ENCODE measurements at regions not wholly inside any gene's neighbourhood (a gene's known extent, or its start where the extent isn't known, plus 50 kb on each side); places are given as distances from the start of the nearest gene placed in this dataset.

DNA sequence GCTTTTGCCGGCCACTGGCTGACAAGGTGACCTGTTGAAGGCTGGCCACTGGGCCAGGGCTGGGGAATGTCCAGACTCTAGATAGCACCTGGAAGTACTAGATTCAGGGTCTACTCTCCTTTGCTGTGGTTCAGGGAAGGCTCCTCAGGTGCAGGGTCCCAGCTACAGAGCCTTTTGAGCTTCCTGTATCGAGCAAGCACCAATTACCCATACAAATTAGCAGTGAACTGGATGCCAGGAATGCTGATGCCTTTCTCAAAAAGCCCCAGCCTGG is 213.4 kb downstream of the CYP26B1 start:
- TF ChIP-seq, protein P1, sequence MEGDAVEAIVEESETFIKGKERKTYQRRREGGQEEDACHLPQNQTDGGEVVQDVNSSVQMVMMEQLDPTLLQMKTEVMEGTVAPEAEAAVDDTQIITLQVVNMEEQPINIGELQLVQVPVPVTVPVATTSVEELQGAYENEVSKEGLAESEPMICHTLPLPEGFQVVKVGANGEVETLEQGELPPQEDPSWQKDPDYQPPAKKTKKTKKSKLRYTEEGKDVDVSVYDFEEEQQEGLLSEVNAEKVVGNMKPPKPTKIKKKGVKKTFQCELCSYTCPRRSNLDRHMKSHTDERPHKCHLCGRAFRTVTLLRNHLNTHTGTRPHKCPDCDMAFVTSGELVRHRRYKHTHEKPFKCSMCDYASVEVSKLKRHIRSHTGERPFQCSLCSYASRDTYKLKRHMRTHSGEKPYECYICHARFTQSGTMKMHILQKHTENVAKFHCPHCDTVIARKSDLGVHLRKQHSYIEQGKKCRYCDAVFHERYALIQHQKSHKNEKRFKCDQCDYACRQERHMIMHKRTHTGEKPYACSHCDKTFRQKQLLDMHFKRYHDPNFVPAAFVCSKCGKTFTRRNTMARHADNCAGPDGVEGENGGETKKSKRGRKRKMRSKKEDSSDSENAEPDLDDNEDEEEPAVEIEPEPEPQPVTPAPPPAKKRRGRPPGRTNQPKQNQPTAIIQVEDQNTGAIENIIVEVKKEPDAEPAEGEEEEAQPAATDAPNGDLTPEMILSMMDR (IDR thresholded peaks at IDR 0.05): no peak
- no peak for TF ChIP-seq ZFX (IDR thresholded peaks at IDR 0.05; ENCODE audit: borderline replicate concordance)
